Right hindlimb (tissue), 1 donor: ENCODE measurements at regions not wholly inside any gene's neighbourhood (a gene's known extent, or its start where the extent isn't known, plus 50 kb on each side); places are given as distances from the start of the nearest gene placed in this dataset.
"Not testable (repeated sequence)": the region's sequence is repeated elsewhere in the genome, so short reads cannot be mapped to it uniquely, and the experiment has no call there.

Experiments used
- DNase-seq: peaks from one replicate; pipeline ENCODE4 v3.0.0-alpha.2; 2018

DNA sequence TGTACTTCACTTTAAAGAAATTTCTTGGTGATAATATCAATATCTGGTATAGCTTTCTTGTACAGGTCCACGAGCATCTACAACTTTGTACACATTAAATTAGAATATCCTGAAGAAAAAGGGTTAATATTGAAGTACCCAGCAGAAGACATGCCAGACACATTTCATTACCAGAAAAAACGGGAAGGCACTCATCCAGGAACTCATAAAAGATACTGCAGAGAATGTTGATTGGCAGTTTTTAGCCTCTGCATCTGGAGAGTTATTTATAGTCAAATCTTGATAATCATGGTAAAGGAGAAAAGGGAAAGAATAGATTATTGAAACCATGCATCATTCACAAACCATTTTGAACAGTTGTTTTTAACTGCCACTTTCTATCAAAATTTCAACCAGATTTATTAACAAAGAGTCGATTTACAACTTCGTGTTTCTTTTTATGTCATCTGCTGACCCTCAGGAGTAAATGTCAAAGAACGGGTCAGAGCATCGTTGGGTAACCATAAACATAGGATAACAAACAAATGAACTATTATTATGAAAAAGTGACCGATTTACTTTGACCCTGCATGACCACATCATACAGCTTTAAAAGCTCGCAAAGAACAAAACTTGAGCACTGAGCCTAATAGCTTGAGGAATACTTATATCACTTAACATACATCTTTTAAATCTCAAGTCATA is 229.2 kb upstream of the SGK1 start:
- no peak for DNase-seq

DNA sequence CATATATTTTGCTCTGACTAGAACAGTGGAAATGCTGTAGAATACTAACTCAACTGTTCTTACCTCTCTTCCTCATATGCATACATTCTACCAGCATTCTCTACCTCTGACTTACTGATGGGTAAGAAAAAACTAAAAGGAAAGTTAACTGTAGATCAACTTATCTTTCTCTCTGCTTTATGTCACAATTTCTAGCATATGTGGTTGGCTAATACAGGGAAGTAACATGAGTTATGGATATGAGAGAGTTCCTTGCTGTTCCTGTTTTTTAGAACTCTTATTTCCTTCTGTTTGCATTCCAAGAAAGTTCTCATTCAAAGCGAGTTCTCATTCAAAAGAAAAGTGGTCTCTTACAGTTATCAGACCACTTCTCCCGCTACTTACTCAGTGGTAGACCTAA is 226.8 kb upstream of the SGK1 start:
- DNase-seq = no peak

DNA sequence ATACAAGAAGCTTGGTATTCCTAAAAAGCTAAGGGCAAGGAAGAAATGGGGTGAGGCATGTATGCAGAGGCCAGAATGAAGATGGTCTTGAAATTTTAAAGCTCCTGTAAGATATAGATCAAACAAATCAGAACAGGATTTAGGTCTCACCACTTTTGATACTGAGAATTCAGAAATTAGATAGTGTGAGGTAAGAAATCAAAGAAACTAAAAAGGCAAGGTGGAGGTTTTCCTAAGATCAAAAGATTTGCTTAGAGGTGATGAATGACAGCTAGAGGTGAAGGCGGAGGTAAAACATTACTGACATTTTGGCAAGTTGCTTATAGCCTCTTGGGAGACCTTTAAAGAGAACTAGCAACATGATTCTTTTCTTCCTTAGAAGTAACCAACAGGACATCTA is 225.2 kb upstream of the SGK1 start:
- DNase-seq = no peak

DNA sequence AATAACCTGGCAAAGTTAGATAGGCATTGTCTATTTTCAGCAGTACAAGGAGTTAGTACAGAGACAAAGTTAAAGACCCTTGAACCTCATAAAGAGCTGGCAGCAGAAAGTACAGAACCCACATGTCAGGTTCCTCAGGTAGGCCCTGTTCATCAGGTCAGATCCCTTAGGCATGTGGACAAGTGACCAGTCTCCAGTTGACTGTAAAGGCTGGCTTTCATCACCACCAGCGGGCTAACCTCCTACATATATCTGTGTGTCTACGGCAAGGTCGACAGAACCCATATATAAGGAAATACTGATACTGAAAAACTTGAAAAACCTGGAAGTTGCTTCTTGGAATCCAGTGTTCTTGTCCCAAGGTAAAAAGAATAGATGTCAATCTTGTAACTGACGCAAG is 223.1 kb upstream of the SGK1 start:
- DNase-seq = no peak

DNA sequence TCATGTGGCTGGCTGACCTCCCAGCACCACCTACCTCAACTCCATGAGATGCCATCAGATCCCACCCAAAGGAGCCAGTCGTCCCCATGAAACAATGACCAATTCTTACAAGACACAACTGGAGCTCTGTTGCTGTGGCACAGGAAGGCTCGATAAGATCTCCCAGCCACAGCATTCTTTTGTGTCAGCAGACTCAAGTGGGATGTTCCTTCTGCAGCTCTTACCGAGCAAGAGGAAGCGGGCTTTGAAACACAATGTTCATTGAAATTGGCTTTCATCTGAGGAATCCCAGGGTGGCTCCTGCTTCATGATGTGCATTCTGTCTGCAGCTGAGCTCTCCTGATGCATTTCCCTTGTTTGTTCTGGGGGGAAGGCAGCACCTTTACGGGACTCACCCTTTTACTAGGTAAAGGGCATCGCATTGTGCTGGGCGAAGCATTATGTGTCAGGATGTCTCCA is 222.0 kb upstream of the SGK1 start:
- no peak for DNase-seq

DNA sequence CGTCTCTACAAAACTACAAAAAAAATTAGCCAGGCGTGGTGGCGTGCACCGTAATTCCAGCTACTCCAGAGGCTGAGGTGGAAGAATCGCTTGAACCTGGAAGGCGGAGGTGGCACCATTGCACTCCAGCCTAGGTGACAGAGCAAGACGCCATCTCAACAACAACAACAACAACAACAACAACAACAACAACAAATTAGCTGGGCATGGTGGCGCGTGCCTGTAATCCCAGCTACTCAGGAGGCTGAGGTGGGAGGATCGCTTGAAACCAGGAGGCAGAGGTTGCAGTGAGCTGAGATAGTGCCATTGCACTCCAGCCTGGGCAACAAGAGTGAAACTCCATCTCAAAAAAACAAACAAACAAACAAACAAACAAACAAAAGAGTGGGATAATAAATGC is 219.9 kb upstream of the SGK1 start:
- DNase-seq = not testable (repeated sequence)

DNA sequence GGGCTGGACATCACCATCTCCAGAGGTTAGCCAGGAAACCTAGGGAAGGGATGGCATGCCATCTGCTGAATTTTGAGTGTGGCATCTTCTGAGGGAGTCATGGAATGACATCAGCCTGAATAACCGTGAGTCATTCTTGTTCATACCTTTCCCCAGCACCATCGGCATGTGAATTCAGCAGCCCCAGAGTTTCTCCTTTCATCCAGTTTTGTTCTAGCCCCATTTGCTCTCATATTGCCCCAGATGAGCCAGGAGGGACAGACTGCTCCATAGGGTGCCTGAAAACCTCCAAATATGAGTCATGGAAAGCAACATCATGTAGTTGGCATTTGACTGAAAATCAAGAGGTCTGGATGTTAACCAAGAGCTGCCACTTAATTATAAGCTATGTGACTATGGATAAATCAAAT is 219.2 kb upstream of the SGK1 start:
- no peak for DNase-seq

DNA sequence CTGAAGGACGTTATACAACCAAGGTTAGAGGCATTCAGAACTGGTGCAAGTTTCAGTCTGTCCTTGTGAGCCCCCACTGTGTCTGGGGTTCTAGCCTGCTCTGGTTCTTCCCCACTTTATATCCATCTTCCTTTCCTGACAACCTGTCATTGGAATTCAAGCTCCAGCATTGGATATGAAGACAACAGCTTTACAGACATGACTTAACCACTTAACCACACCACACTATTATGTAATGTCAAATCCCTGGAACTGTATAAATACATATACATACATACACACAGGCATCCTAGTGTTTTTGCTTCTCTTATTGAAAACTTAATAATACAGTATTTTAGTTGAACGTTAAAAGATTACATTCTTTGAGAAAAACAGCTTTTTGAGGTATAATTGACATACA is 217.9 kb upstream of the SGK1 start:
- no peak for DNase-seq

DNA sequence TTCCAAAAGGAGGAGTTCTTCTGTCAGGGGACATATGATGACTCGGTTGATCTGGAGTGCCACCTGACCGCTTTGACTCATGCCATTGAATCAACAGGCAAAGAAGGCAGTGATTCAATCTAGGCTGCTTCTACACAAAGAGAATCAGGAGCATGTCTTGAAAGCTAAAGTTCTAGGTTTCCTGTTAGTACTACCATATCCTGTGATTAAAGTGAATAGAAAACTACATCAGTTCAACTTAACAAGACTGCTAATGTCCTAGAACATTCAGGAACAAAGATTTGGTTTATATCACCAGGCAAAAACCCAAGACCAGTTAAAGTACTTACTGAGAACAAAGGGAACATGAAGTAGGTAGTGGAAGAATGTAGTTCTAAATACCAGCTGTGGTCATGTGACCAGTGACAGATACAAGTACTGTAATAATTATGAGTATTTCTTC is 216.8 kb upstream of the SGK1 start:
- DNase-seq = no peak

DNA sequence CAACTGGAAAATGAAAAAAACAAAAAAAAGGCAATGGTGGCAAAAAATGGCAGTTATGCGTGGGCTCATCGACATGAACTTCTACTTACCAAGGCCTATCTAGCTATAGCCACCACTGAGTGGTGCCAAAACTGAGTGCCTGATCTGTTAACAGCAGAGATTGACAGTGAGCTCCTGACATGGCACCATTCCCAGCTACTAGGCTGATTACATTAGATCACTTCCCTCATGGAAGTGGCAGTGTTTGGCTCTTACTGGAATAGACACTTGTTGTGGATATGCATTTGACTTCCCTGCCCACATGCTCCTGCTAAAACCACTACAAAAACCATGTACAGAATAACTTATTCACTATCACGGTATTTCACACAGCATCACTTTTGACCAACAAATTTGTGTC is 216.1 kb upstream of the SGK1 start:
- no peak for DNase-seq

DNA sequence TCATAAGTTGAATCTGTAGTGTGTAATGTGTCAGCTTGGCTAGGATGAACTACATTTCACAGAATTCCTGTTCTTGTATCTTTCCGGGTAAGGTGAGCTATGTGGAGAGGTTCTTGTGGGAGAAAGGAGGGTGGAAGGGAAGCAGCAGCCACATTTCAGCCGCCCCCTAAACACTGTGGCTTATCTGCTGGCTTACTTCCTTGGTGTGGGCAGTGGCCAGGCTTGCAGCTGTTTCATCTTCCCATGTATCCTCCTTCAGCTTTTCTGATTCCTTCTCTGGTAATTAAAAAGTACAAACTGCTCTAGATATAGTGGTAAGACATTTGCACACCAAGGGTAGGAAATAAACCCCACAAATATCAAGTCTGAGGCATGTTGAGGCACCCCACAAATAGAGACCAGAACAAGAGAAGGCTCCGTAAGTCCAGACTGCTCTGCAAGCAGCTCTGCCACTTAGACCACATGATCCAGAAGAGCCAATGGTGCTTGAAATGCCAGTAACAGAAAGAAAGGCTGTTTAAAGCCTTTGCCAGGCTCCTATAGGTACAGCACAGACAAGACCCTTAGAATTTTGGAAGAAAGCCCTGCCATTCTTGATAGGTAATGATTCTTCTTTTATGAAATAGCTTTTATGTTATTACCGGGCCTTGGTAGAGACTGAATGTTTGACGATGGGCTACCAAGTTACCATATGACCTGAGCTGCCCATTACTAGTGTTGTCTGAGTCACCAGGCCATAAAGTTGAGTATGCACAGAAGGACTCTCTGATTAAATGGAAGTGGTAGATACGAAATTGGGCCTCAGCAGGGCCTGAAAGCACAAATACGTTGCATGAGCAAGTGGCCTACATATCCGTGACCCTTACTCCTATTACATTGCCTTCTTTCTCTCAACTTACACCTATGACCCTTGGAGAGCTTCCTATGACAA is 215.0 kb upstream of the SGK1 start:
- no peak for DNase-seq

DNA sequence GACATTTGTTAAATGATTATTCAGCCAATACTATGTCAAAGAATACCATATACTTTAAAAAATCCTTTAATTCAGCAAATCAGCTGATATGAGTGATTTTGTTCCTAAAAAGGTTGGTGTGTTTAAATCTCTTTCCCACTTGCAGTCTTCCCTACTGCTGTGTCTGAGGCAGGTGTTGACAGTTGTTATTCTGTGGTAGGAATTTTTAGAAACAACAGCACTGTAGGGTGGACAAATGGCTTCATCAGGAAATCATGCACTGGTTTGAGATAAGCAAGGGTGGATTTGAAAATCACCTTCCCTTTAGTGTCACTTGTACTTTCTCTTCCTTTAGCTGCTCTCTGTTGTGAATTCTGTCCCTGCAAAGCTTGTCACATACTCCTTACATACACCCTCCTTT is 213.7 kb upstream of the SGK1 start:
- DNase-seq = no peak

DNA sequence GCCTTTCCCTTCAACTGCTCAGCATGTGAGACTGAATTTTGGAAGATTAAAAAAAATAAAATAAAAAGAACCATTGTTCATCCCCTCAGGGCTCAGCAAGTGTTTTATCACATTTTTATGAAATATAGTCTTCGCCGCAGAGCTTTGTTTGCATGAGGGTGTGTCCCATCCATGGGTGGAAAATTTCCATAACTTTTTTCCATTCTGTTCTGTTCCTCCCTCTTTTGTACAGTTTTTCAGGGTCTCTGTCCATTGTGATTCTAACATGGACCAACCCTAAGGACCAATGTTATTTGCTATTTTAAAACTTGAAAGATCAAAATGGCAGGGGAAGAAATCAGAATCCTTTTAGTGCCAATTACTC is 213.3 kb upstream of the SGK1 start:
- no peak for DNase-seq

DNA sequence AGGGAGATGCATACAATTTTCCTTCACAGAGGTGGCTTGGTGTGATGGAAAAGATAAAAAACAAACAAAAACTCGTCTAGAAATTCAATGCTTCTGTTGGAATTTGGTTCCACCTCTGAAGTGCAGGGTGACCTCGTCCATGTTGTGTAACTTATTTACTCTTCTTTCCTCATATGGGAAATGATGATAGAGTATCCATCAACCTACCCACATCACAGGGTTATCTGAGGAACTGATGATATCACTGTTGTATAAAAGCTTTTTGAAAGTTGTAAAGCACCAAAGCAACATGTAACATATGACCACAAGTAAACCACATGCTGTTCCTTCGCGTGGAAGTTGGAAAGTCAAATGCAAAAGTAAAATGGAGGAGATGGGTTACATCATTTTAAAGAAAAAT is 212.0 kb upstream of the SGK1 start:
- DNase-seq = no peak

DNA sequence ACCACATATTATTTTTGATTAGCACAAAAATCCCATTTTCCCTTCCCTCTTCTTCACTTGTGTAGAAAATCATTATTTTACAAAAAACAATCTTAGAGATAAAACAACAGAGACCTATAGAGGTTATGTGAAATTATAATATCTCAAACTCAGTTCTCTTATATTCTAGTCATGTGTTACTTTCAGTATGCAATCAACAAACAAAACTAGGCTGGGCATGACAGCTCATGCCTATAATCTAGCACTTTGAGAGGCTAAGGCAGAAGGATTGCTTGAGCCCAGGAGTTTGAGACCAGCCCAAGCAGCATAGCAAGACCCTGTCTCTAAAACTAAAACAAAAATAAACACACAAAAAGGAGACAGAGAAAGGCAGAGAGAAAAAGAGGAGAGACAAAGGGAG is 211.4 kb upstream of the SGK1 start:
- DNase-seq = no peak

DNA sequence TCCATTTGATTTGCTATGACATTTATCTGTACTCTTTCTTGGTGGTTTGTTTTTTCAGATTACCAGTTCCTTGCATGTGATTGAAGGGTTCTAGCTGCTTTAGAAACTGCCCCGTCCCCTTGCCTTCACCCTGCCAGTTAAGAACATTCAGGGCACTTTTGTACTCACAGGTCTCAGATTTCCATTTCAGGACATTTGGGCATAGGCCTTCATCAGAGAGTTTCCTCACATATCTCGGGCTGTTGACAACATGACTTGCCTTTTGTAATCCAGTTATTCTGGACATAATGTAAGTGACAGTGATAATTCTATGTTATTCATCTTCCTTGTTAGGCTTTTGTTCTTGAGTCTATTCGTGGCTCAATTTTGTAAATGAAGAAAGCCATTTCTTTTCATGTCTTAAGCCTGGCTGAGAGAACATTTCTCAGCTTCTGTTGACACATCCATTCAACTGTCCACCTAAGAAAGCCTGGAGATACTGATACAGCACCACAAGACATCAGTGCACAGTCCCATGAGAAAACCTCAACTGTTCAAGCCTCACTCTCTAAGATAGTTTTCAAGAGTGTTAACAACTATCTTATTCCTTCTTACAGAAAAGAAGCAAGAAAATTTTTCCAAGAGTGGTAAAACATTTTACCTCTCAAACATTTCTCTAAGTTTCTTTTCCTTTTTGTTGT is 209.3 kb upstream of the SGK1 start:
- DNase-seq = no peak

DNA sequence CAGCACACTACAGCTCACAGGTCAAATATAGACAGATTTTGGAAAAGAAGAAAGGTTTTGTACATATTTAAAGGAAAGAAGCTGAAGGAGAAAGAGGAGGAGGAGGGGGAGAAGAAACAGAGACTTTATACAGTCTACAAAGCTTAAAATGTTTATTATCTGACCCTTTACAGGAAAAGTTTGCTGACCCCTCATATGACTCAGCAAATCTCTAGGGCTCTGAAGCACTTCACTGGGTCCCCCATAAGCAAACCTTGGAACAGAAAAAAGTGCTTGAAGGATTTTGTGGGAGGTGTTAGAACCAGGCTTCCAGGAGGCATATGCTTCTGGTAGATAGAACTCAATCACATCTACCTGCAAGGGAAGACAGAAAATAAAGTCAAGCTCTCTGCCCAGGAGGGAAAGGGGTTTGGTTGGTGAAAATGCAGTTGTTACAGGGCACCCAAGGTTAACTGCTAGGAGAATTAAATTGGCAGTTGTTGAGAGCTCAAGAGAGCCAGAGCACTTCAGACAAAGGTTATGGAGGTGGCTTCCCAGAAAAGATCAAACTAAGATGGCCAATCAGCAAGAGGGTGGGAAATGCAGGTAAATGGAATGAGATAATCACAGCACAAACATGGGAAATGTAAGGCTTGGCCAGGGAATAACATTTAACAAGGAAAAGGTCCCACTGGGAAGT is 207.4 kb upstream of the SGK1 start:
- DNase-seq = no peak

DNA sequence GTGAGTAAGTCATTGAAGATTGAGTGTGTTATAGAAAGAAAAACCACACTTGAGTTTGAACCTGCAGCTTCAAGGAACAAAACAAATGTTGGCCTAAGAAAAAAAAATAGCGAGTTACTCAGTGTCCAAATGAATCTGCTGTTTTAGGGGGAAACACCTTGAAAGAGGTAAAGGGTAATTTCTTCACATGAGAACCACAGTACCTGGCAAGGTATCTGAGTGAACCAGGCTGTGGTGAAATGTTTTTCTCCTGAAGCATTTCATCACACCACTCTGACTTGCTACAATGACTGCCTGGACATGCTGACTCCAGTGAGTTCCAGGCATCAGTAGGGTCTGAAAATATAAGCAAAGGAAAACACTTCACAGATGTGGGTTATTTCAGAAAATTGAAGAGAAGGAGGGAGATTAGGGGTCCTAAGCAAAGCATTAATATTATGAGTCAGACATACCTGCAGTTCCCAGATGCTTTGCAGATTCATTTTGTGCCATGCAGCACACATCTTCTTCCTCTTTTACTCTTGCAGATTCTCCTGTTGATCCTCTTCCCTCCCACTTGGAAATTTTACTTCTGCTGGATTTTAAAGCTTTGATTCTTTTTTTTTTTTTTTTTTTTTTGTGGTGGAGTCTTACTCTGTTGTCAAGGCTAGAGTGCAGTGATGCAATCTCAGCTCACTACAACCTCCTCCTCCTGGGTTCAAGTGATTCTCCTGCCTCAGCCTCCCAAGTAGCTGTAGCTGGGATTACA is 206.2 kb upstream of the SGK1 start:
- DNase-seq = no peak

DNA sequence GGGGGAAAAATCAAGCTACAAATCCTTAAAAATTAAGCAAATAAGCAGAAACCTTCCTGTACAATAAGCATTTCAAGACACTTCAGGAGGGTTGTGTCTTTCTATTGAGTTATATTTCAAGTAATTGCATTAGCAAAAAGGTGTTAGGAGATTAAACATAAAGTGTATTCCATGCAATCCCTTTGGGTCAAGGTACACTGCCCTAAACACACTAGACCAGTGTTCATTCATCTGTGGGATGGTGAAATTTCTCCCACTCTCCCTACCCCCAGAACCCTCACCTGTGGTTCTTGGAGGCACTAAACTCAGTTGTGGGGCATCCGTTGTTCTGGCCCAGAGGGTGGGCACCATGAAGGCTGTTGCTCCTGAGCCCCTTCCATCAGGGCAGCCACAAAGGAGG is 205.1 kb upstream of the SGK1 start:
- no peak for DNase-seq

DNA sequence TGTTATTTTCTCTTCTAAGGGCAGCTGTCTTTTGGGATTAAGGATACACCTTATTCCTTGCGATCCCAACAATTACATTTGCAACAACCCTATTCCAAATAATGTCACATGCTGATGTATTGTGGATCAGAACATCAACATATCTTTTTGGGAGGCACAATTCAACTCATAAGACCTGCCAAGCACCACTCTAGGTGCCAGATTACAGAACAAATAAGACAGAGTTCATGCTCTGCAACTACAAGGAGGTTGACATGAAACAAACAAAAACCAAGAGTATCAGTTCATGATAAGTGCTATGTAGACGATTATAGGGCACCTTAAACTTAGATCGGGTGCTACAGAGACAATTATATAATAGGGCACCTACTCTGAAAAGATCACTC is 203.2 kb upstream of the SGK1 start:
- DNase-seq = no peak

DNA sequence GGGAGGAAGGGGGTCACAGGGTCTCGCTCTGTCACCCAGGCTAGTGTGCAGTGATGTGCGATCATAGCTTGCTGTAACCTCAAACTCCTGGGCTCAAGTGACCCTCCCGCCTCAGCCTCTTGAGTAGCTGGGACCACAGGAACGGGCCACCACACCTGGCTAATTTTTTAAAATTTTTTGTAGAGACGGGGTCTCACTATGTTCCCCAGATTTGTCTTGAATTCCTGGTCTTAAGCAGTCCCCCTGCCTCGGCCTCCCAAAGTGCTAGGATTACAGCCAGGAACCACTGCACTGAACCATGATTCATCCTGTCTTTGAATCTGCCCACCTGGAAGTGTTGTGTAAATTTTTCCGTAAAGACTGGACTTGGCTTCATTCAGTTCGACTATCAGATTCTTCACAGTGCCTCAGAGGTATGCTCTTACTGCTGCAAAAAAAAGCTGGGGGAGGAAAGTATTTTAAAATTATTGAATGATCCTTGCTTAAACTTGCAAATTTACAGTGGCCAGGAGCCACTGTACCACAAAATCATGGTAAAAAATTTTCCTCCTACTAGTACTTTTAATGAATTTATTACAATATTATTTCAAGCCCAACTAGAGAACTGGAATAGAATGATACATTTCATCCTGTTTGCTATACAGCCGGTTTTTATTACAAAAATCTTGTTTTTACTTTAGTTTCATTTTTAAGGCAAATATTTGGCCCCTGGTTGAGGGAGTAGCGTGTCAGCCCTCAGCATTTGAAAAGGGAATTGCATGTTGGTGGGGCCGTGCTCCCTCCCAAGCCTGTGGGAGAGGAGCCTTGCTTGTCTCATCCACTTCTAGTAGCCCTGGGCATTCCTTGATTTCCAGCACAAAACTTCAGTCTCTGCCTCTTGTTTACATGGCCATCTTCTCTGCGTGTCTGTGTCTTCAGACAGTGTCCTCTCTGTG is 202.5 kb upstream of the SGK1 start:
- peak; percentile 44 for DNase-seq
